GM12878 (cell line): ENCODE measurements at regions not wholly inside any gene's neighbourhood (a gene's known extent, or its start where the extent isn't known, plus 50 kb on each side); places are given as distances from the start of the nearest gene placed in this dataset.

ENCODE experiments used
- BCLAF1 ChIP-seq: fragments of 450-650 bp; IDR thresholded peaks from 2 replicates; pipeline ENCODE4 v1.6.1; 2017; ENCODE audit warnings: antibody characterized with exemption, mild to moderate bottlenecking, moderate library complexity
- TAF1 ChIP-seq: IDR thresholded peaks from 2 replicates; pipeline ENCODE4 v1.6.1; 2011; ENCODE audit warnings: mild to moderate bottlenecking, low read depth, low read length, borderline replicate concordance
- TCF12 ChIP-seq: IDR thresholded peaks from 2 replicates; pipeline ENCODE4 v1.6.1; 2011; ENCODE audit warnings: low read depth, mild to moderate bottlenecking, low read length
- ZBTB33 ChIP-seq: fragments of 450-650 bp; IDR thresholded peaks from 2 replicates; pipeline ENCODE4 v1.6.1; 2017; ENCODE audit warnings: mild to moderate bottlenecking
- ZNF592 ChIP-seq: fragments of 450-650 bp; IDR thresholded peaks from 2 replicates; pipeline ENCODE4 v1.6.1; 2017; ENCODE audit warnings: mild to moderate bottlenecking, moderate library complexity

- no peak for TF ChIP-seq TAF1
- TF ChIP-seq TCF12: no peak
- TF ChIP-seq BCLAF1: no peak
- TF ChIP-seq ZBTB33: no peak
- TF ChIP-seq ZNF592: no peak
These were observed 239.9 kb downstream of the TLE3 start (continued) for GRCh38 chr15:69857686-69858391.
